GM23248 (cell line): ENCODE measurements at regions not wholly inside any gene's neighbourhood (a gene's known extent, or its start where the extent isn't known, plus 50 kb on each side); places are given as distances from the start of the nearest gene placed in this dataset.

Source experiments
- DNase-seq: peaks from one replicate; pipeline ENCODE4 v3.0.0-alpha.2; 2015
- H2AFZ ChIP-seq: fragments of 200-600 bp; sonication (generic); 2 replicates; pipeline ENCODE4 v1.6.1; 2016; ENCODE audit warnings: antibody characterized with exemption
- H3F3A ChIP-seq: fragments of 200-600 bp; sonication (generic); 2 replicates; pipeline ENCODE4 v1.6.1; 2016; ENCODE audit warnings: mild to moderate bottlenecking, antibody characterized with exemption, mixed run types; ENCODE audit not compliant: insufficient read depth
- H3K27ac ChIP-seq: fragments of 200-600 bp; sonication (generic); 2 replicates; pipeline ENCODE4 v1.5.1; 2016; ENCODE audit warnings: mild to moderate bottlenecking
- H3K27me3 ChIP-seq: fragments of 200-600 bp; sonication (generic); replicated peaks from 2 replicates; pipeline ENCODE4 v1.6.1; 2016; ENCODE audit warnings: mild to moderate bottlenecking; ENCODE audit not compliant: insufficient read depth
- H3K36me3 ChIP-seq: fragments of 200-600 bp; sonication (generic); 2 replicates; pipeline ENCODE4 v1.6.1; 2016; ENCODE audit warnings: low read depth, mild to moderate bottlenecking
- H3K4me1 ChIP-seq: fragments of 200-600 bp; sonication (generic); 2 replicates; pipeline ENCODE4 v1.6.1; 2016; ENCODE audit warnings: mild to moderate bottlenecking; ENCODE audit not compliant: insufficient read depth
- H3K4me2 ChIP-seq: fragments of 200-600 bp; sonication (generic); one replicate; pipeline ENCODE4 v1.6.1; 2016; ENCODE audit warnings: mild to moderate bottlenecking; ENCODE audit not compliant: unreplicated experiment
- H3K4me3 ChIP-seq: fragments of 200-600 bp; sonication (generic); 2 replicates; pipeline ENCODE4 v1.5.1; 2016; ENCODE audit warnings: mild to moderate bottlenecking
- H3K79me2 ChIP-seq: fragments of 200-600 bp; sonication (generic); 2 replicates; pipeline ENCODE4 v1.6.1; 2016; ENCODE audit warnings: mild to moderate bottlenecking; ENCODE audit not compliant: insufficient read depth
- H3K9ac ChIP-seq: fragments of 200-600 bp; sonication (generic); 2 replicates; pipeline ENCODE4 v1.6.1; 2016; ENCODE audit warnings: mild to moderate bottlenecking
- H3K9me2 ChIP-seq: fragments of 200-600 bp; sonication (generic); 2 replicates; pipeline ENCODE4 v1.6.1; 2016; ENCODE audit warnings: mixed run types, mild to moderate bottlenecking, moderate library complexity; ENCODE audit not compliant: insufficient read depth
- H3K9me3 ChIP-seq: fragments of 200-600 bp; sonication (generic); one replicate; pipeline ENCODE4 v1.6.1; 2017; ENCODE audit warnings: low read depth
- H4K20me1 ChIP-seq: fragments of 200-600 bp; sonication (generic); 2 replicates; pipeline ENCODE4 v1.6.0; 2016; ENCODE audit not compliant: insufficient read depth
- EZH2 ChIP-seq: fragments of 200-600 bp; sonication (generic); IDR thresholded peaks from 2 replicates; pipeline ENCODE4 v1.6.1; 2018; ENCODE audit warnings: antibody characterized with exemption, mild to moderate bottlenecking; ENCODE audit not compliant: insufficient read depth, poor library complexity, severe bottlenecking
- EZH2phosphoT487 ChIP-seq: fragments of 200-600 bp; sonication (generic); IDR thresholded peaks from 2 replicates; pipeline ENCODE4 v1.6.1; 2018; ENCODE audit warnings: antibody characterized with exemption, moderate library complexity, mild to moderate bottlenecking, low read depth; ENCODE audit not compliant: insufficient read depth
- WGBS, 2 experiments: methylation state at CpG; one replicate each; pipeline ENCODE4 v1.1.6; 2015 to 2017; ENCODE audit warnings: low lambda C conversion rate in 2 of 2, low coverage in 1 of 2; ENCODE audit errors: missing lambda C conversion rate in 2 of 2; 5-methylcytosine and 5-hydroxymethylcytosine counted together
- in situ Hi-C: fragments of 300-500 bp; cut with MboI; formaldehyde crosslinking; loops from 2 replicates; pipeline ENCODE4 v1.15.0; 2020

- Histone ChIP-seq H3K27ac (no peak overlapping the region), H4K20me1 (no peaks in the 10 kb centered on the region), H3K4me3 (no peak overlapping the region), H3F3A (no peaks in the 10 kb centered on the region), H3K4me2 (no peak overlapping the region), H3K4me1 (peaks cover 12% of the 10 kb centered on the region), H3K9ac (no peak overlapping the region), H3K36me3 (no peaks in the 10 kb centered on the region), H3K9me2 (no peaks in the 10 kb centered on the region), H2AFZ (no peak overlapping the region), H3K9me3 (no peaks in the 10 kb centered on the region), H3K27me3 (no peaks in the 10 kb centered on the region; the same call in 1 of the 2 replicates), H3K79me2 (no peaks in the 10 kb centered on the region)
- DNase-seq, result no peak
- in situ Hi-C loops, result no loop called here
- TF ChIP-seq EZH2 (no peak), EZH2phosphoT487 (no peak)
- 79 to 92% methylated on average over 2 of the region's 2 CpGs for WGBS, 2 experiments
Measured at GRCh38 chr5:122585371-122585770, 189.5 kb upstream of the SNX2 start.

- Histone ChIP-seq H3K79me2 (no peaks in the 10 kb centered on the region), H3K9ac (no peak overlapping the region), H3K4me2 (no peak overlapping the region), H3K4me1 (peaks cover 12% of the 10 kb centered on the region), H3K27ac (no peak overlapping the region), H3F3A (no peaks in the 10 kb centered on the region), H3K9me2 (no peaks in the 10 kb centered on the region), H3K36me3 (no peaks in the 10 kb centered on the region), H3K4me3 (no peak overlapping the region), H4K20me1 (no peaks in the 10 kb centered on the region), H3K9me3 (no peaks in the 10 kb centered on the region), H2AFZ (no peak overlapping the region), H3K27me3 (no peaks in the 10 kb centered on the region; the same call in 1 of the 2 replicates)
- in situ Hi-C loops, result no loop called here
- TF ChIP-seq EZH2phosphoT487 (no peak), EZH2 (no peak)
- DNase-seq, result peak; percentile 56
- WGBS, 2 experiments, result 85 to 93% methylated on average over 1 of the region's 1 CpG
Measured at GRCh38 chr5:122586351-122586750, 188.5 kb upstream of the SNX2 start.

DNA sequence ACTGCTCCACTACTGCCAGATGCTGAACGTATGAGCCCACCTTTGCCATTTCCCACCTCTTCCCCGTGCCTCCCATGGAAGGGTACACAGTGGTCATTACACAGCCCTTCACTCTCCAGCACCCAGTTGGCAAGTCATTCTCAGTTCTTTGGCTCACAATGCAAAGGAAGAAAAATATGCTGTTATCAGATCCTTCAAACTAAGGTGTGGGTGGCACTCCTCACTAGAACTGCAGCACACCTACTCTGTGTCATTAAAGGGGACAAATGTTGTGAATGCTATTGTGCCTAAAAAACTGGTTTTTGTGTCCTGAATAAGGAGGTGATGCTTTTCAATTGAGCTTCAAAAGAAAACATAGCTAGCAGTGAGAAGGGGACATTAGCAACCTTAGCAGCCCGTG lies 183.1 kb upstream of the SNX2 start:
- Histone ChIP-seq H3K4me2 (no peak overlapping the region), H4K20me1 (no peaks in the 10 kb centered on the region), H2AFZ (no peak overlapping the region), H3F3A (no peaks in the 10 kb centered on the region), H3K4me1 (0 out of 2 replicates have a peak, but pooled peaks cover 1% of the 10 kb centered on the region), H3K9me2 (no peaks in the 10 kb centered on the region), H3K27ac (no peak overlapping the region), H3K4me3 (no peak overlapping the region), H3K9me3 (no peaks in the 10 kb centered on the region), H3K79me2 (no peaks in the 10 kb centered on the region), H3K9ac (no peak overlapping the region), H3K27me3 (no peaks in the 10 kb centered on the region; the same call in 1 of the 2 replicates), H3K36me3 (no peaks in the 10 kb centered on the region)
- 57 to 69% methylated on average over 3 of the region's 3 CpGs for WGBS, 2 experiments
- in situ Hi-C loops, result no loop called here
- DNase-seq, result no peak
- no peak for TF ChIP-seq EZH2phosphoT487
- TF ChIP-seq EZH2, result no peak

DNA sequence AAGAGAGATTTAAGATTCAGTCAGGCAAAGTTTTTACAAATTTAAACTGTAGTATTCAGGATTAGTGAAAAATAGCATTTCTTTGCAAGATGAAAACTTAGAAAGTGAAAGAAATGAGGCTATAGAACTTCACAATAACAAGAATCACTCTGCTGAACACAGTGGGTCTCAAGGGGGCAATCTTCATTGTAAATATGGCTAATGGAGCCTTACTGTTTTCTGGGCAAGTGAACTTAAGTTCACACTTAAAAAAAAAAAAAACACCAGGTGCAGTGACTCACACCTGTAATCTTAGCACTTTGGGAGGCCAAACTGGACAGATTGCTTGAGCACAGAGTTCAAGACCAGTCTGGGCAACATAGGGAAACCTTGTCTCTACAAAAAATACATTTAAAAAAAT lies 175.9 kb upstream of the SNX2 start:
- no peaks in the 10 kb centered on the region for H4K20me1 ChIP-seq
- H2AFZ ChIP-seq, result no peak overlapping the region
- H3F3A ChIP-seq, result no peaks in the 10 kb centered on the region
- no peaks in the 10 kb centered on the region for H3K36me3 ChIP-seq
- H3K4me1 ChIP-seq, result no peaks in the 10 kb centered on the region
- no peaks in the 10 kb centered on the region for H3K9me3 ChIP-seq
- TF ChIP-seq EZH2 (no peak), EZH2phosphoT487 (no peak)
- no peaks in the 10 kb centered on the region for H3K27me3 ChIP-seq
- H3K79me2 ChIP-seq, result no peaks in the 10 kb centered on the region
- H3K4me2 ChIP-seq, result no peak overlapping the region
- no peak for DNase-seq
- no peak overlapping the region for H3K9ac ChIP-seq
- no peak overlapping the region for H3K4me3 ChIP-seq
- no peaks in the 10 kb centered on the region for H3K9me2 ChIP-seq
- H3K27ac ChIP-seq, result no peak overlapping the region
- in situ Hi-C loops, result no loop called here

GRCh38 chr5:122600924-122601323 lies 174.0 kb upstream of the SNX2 start:
- H3K9me3 ChIP-seq, result no peaks in the 10 kb centered on the region
- no peaks in the 10 kb centered on the region for H3K79me2 ChIP-seq
- no peak for DNase-seq
- H2AFZ ChIP-seq, result no peak overlapping the region
- H3K4me1 ChIP-seq, result no peaks in the 10 kb centered on the region
- no peaks in the 10 kb centered on the region for H3K36me3 ChIP-seq
- TF ChIP-seq EZH2phosphoT487 (no peak), EZH2 (no peak)
- no peak overlapping the region for H3K27ac ChIP-seq
- H3K9me2 ChIP-seq, result no peaks in the 10 kb centered on the region
- no peaks in the 10 kb centered on the region for H4K20me1 ChIP-seq
- in situ Hi-C loops, result no loop called here
- H3K9ac ChIP-seq, result no peak overlapping the region
- no peak overlapping the region for H3K4me2 ChIP-seq
- no peaks in the 10 kb centered on the region for H3F3A ChIP-seq
- no peak overlapping the region for H3K4me3 ChIP-seq
- 16 to 41% methylated on average over 1 of the region's 1 CpG for WGBS, 2 experiments
- no peaks in the 10 kb centered on the region for H3K27me3 ChIP-seq
